GM18861 (cell line): ENCODE measurements at regions not wholly inside any gene's neighbourhood (a gene's known extent, or its start where the extent isn't known, plus 50 kb on each side); places are given as distances from the start of the nearest gene placed in this dataset.
"Not testable (repeated sequence)": the region's sequence is repeated elsewhere in the genome, so short reads cannot be mapped to it uniquely, and the experiment has no call there.

Experiments
- ATAC-seq: cut with Tn5 transposase; IDR thresholded peaks from one replicate; pipeline ENCODE4 v1.9.1; 2021; ENCODE audit not compliant: unreplicated experiment

GRCh38 chr18:39607034-39607433 is 2041.4 kb upstream of the CELF4 start:
- no peak for ATAC-seq

GRCh38 chr18:39604836-39605235 is 2039.2 kb upstream of the CELF4 start:
- no peak for ATAC-seq

GRCh38 chr18:39602131-39602530 is 2036.5 kb upstream of the CELF4 start:
- no peak for ATAC-seq

GRCh38 chr18:39600894-39601293 is 2035.3 kb upstream of the CELF4 start:
- no peak for ATAC-seq

GRCh38 chr18:39599251-39599650 is 2033.7 kb upstream of the CELF4 start:
- ATAC-seq = no peak

- ATAC-seq = no peak
Measured at GRCh38 chr18:39596891-39597290, 2031.3 kb upstream of the CELF4 start.

- ATAC-seq = no peak
Measured at GRCh38 chr18:39596221-39596620, 2030.6 kb upstream of the CELF4 start.

- ATAC-seq = no peak
Measured at GRCh38 chr18:39594206-39594605, 2028.6 kb upstream of the CELF4 start.

- ATAC-seq = no peak
Measured at GRCh38 chr18:39591649-39592048, 2026.1 kb upstream of the CELF4 start.

- ATAC-seq = no peak
Measured at GRCh38 chr18:39589496-39589895, 2023.9 kb upstream of the CELF4 start.

GRCh38 chr18:39587586-39587985 is 2022.0 kb upstream of the CELF4 start:
- no peak for ATAC-seq

- ATAC-seq = no peak
Measured at GRCh38 chr18:39586741-39587140, 2021.1 kb upstream of the CELF4 start.

- no peak for ATAC-seq
Measured at GRCh38 chr18:39574897-39575296, 2009.3 kb upstream of the CELF4 start.

- no peak for ATAC-seq
Measured at GRCh38 chr18:39571511-39571910, 2005.9 kb upstream of the CELF4 start.

GRCh38 chr18:39565551-39566230 is 2000.1 kb upstream of the CELF4 start:
- not testable (repeated sequence) for ATAC-seq

GRCh38 chr18:39564716-39565115 is 1999.1 kb upstream of the CELF4 start:
- ATAC-seq = no peak

- no peak for ATAC-seq
Measured at GRCh38 chr18:39561126-39561525, 1995.5 kb upstream of the CELF4 start.

- ATAC-seq = no peak
Measured at GRCh38 chr18:39558658-39559057, 1993.1 kb upstream of the CELF4 start.

- no peak for ATAC-seq
Measured at GRCh38 chr18:39555496-39555895, 1989.9 kb upstream of the CELF4 start.

- ATAC-seq = no peak
Measured at GRCh38 chr18:39550701-39551100, 1985.1 kb upstream of the CELF4 start.

- no peak for ATAC-seq
Measured at GRCh38 chr18:39549144-39549543, 1983.5 kb upstream of the CELF4 start.

- no peak for ATAC-seq
Measured at GRCh38 chr18:39531659-39532058, 1966.1 kb upstream of the CELF4 start.

- no peak for ATAC-seq
Measured at GRCh38 chr18:39529358-39529757, 1963.8 kb upstream of the CELF4 start.
